ENCODE measurements at regions not wholly inside any gene's neighbourhood (a gene's known extent, or its start where the extent isn't known, plus 50 kb on each side); places are given as distances from the start of the nearest gene placed in this dataset.

DNA sequence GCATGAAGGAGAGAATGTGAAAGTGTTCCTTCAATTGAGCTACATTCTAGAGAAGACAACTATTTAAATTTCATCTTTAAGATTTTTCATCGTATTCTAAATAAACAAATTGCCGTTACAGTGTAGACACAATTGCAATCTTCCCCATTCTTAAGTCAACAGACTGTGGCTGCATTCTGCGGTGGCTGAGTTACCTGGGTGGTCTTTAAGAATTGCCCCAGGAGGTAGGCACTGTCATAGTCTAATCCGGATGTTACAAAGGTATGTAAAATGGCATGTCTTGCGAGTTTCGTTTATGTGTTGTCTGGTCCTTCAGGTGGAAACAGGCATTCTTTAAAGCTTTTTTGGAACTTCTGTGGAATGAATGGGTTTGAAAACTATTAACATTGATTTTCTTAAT is 586.1 kb upstream of the PITX2 start:
- no peaks in the 10 kb centered on the region for H3K9me3 ChIP-seq (ENCODE audit: control insufficient read depth, insufficient read depth, low read length)
- no peaks in the 10 kb centered on the region for H3K36me3 ChIP-seq (ENCODE audit: control insufficient read depth, insufficient read depth, low read length)
- peak overlapping the region; percentile 14; the same call in 1 of the 2 replicates for H3K4me3 ChIP-seq (ENCODE audit: low read depth, low read length)
- H3K9ac ChIP-seq (ENCODE audit: low read depth, low read length) = no peak overlapping the region
- H3K27ac ChIP-seq (ENCODE audit: low read depth, low read length) = no peak overlapping the region
- H3K27me3 ChIP-seq (ENCODE audit: control insufficient read depth, insufficient read depth, low read length) = no peaks in the 10 kb centered on the region
- H3K4me1 ChIP-seq (ENCODE audit: control insufficient read depth, insufficient read depth, low read length) = peaks cover 33% of the 10 kb centered on the region

GRCh38 chr4:111209706-111210105 is 586.8 kb upstream of the PITX2 start:
- Histone ChIP-seq H3K27me3 (ENCODE audit: control insufficient read depth, insufficient read depth, low read length) (no peaks in the 10 kb centered on the region), H3K27ac (ENCODE audit: low read depth, low read length) (peak overlapping the region; percentile 62), H3K9me3 (ENCODE audit: control insufficient read depth, insufficient read depth, low read length) (no peaks in the 10 kb centered on the region), H3K9ac (ENCODE audit: low read depth, low read length) (no peak overlapping the region), H3K4me3 (ENCODE audit: low read depth, low read length) (no peak overlapping the region; the same call in 1 of the 2 replicates), H3K4me1 (ENCODE audit: control insufficient read depth, insufficient read depth, low read length) (peaks cover 31% of the 10 kb centered on the region), H3K36me3 (ENCODE audit: control insufficient read depth, insufficient read depth, low read length) (no peaks in the 10 kb centered on the region)

DNA sequence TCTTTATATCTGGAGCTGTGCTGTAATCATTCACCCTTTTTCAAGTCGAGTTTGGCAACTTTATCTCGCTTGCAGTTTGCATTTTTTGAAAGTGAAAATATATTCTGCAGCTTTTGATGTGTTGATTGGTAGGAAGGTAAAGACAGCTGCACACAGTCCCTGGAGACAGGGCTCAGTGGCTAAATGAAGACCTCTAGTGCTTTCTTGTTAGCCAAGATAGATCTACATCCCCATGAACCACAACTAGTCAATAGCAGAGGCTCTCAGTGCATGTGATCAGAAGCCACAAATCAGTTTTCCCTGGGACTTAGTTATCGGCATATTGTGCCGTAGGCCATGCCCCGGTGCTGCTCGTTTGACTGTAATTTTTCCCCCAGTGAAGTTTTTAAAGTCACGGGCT is 587.7 kb upstream of the PITX2 start:
- peaks cover 29% of the 10 kb centered on the region for H3K4me1 ChIP-seq (ENCODE audit: control insufficient read depth, insufficient read depth, low read length)
- H3K4me3 ChIP-seq (ENCODE audit: low read depth, low read length) = no peak overlapping the region
- H3K9ac ChIP-seq (ENCODE audit: low read depth, low read length) = no peak overlapping the region
- H3K36me3 ChIP-seq (ENCODE audit: control insufficient read depth, insufficient read depth, low read length) = no peaks in the 10 kb centered on the region
- H3K27me3 ChIP-seq (ENCODE audit: control insufficient read depth, insufficient read depth, low read length) = no peaks in the 10 kb centered on the region
- H3K9me3 ChIP-seq (ENCODE audit: control insufficient read depth, insufficient read depth, low read length) = no peaks in the 10 kb centered on the region
- no peak overlapping the region for H3K27ac ChIP-seq (ENCODE audit: low read depth, low read length)

DNA sequence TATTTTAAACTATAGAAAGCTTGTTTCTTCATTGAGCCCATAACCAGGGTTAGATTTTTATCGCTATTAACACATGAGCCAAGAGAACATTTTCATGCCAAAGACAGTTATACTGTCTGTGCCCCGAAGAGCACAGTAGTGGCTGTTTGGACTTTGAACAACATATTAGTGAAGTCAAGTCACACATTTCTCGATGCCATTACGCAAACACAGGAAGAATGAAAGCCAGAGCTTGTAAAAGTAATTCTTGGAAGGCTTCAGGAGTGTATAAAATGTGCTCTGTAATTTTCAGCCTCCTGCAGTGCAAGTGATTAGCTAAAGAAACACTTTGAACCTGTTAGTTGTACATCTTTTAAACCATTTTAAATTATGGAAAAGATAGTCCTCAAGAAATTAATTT is 590.7 kb upstream of the PITX2 start:
- Histone ChIP-seq H3K36me3 (ENCODE audit: control insufficient read depth, insufficient read depth, low read length) (no peaks in the 10 kb centered on the region), H3K27ac (ENCODE audit: low read depth, low read length) (no peak overlapping the region), H3K9me3 (ENCODE audit: control insufficient read depth, insufficient read depth, low read length) (no peaks in the 10 kb centered on the region), H3K27me3 (ENCODE audit: control insufficient read depth, insufficient read depth, low read length) (no peaks in the 10 kb centered on the region), H3K4me1 (ENCODE audit: control insufficient read depth, insufficient read depth, low read length) (peaks cover 23% of the 10 kb centered on the region), H3K9ac (ENCODE audit: low read depth, low read length) (no peak overlapping the region), H3K4me3 (ENCODE audit: low read depth, low read length) (no peak overlapping the region)

DNA sequence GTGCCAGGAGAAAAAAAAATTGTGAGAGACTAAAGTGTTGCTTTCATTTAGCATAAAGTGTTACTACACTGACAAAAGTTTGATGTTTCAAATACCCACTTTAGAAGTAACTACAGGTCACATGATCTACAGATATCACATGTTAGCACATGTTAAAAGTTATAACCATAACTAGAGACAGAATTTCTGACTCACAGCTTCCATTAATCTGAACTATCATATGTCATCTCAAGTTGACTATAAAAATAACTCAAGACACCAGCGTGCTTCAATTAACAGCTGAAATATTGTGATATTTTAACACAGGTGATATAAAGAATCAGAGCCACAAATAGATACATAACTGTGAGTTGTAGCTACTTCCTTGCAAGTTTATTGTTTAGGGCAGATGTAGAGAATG is 591.5 kb upstream of the PITX2 start:
- Histone ChIP-seq H3K9ac (ENCODE audit: low read depth, low read length) (no peak overlapping the region), H3K4me3 (ENCODE audit: low read depth, low read length) (no peak overlapping the region), H3K9me3 (ENCODE audit: control insufficient read depth, insufficient read depth, low read length) (no peaks in the 10 kb centered on the region), H3K27me3 (ENCODE audit: control insufficient read depth, insufficient read depth, low read length) (no peaks in the 10 kb centered on the region), H3K4me1 (ENCODE audit: control insufficient read depth, insufficient read depth, low read length) (peaks cover 19% of the 10 kb centered on the region), H3K36me3 (ENCODE audit: control insufficient read depth, insufficient read depth, low read length) (no peaks in the 10 kb centered on the region), H3K27ac (ENCODE audit: low read depth, low read length) (no peak overlapping the region)

GRCh38 chr4:111215755-111216154 is 592.9 kb upstream of the PITX2 start:
- no peak overlapping the region for H3K27ac ChIP-seq (ENCODE audit: low read depth, low read length)
- H3K9me3 ChIP-seq (ENCODE audit: control insufficient read depth, insufficient read depth, low read length) = no peaks in the 10 kb centered on the region
- no peaks in the 10 kb centered on the region for H3K27me3 ChIP-seq (ENCODE audit: control insufficient read depth, insufficient read depth, low read length)
- no peak overlapping the region for H3K9ac ChIP-seq (ENCODE audit: low read depth, low read length)
- H3K36me3 ChIP-seq (ENCODE audit: control insufficient read depth, insufficient read depth, low read length) = no peaks in the 10 kb centered on the region
- H3K4me1 ChIP-seq (ENCODE audit: control insufficient read depth, insufficient read depth, low read length) = peaks cover 10% of the 10 kb centered on the region; the same call in 1 of the 2 replicates
- no peak overlapping the region for H3K4me3 ChIP-seq (ENCODE audit: low read depth, low read length)

DNA sequence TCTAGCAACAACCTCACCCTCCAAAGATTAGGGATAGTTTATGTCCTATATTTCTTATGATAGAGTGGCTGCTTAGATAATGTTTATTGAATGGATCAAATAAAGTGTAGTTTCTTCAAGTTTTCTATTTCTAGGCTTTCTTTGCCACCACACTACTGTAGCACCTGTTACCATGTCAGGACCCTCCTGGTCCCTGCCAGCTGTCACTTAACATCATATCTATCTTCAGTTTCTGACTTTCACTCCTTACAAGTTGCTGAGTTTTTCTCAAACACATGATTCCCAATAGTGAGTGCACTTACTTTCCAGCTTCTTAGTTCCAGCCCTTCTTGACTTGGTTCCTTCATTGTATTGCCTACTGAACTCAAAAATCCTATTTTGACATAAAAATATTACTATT is 593.9 kb upstream of the PITX2 start:
- H3K9me3 ChIP-seq (ENCODE audit: control insufficient read depth, insufficient read depth, low read length) = no peaks in the 10 kb centered on the region
- no peak overlapping the region for H3K27ac ChIP-seq (ENCODE audit: low read depth, low read length)
- no peak overlapping the region for H3K9ac ChIP-seq (ENCODE audit: low read depth, low read length)
- H3K36me3 ChIP-seq (ENCODE audit: control insufficient read depth, insufficient read depth, low read length) = no peaks in the 10 kb centered on the region
- no peak overlapping the region for H3K4me3 ChIP-seq (ENCODE audit: low read depth, low read length)
- H3K4me1 ChIP-seq (ENCODE audit: control insufficient read depth, insufficient read depth, low read length) = peaks cover 10% of the 10 kb centered on the region; the same call in 1 of the 2 replicates
- H3K27me3 ChIP-seq (ENCODE audit: control insufficient read depth, insufficient read depth, low read length) = no peaks in the 10 kb centered on the region

- Histone ChIP-seq H3K4me3 (ENCODE audit: low read depth, low read length) (no peak overlapping the region), H3K27me3 (ENCODE audit: control insufficient read depth, insufficient read depth, low read length) (no peaks in the 10 kb centered on the region), H3K27ac (ENCODE audit: low read depth, low read length) (no peak overlapping the region), H3K9ac (ENCODE audit: low read depth, low read length) (no peak overlapping the region), H3K36me3 (ENCODE audit: control insufficient read depth, insufficient read depth, low read length) (no peaks in the 10 kb centered on the region), H3K9me3 (ENCODE audit: control insufficient read depth, insufficient read depth, low read length) (no peaks in the 10 kb centered on the region), H3K4me1 (ENCODE audit: control insufficient read depth, insufficient read depth, low read length) (peaks cover 10% of the 10 kb centered on the region; the same call in 1 of the 2 replicates)
Observed at GRCh38 chr4:111221371-111221770, 598.5 kb upstream of the PITX2 start.

DNA sequence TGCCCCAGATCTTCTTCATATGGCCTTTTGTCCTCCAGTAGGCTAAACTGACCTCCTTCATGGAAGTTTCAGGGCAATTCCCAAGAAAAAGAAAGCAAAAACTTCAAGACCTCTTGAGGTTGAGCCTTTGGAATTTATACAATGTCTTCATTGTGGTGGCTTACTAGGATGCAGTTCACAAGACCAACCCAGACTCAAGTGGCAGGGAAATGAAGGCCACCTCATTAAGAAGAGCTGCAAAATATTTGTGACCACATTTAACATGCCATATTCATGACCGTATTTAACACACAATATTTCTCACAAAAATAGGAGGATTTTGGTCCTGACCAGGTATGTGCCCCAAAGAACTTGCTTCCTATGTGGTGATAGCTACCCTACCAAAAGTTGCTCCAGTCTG is 605.5 kb upstream of the PITX2 start:
- no peak overlapping the region for H3K4me3 ChIP-seq (ENCODE audit: low read depth, low read length)
- no peak overlapping the region for H3K27ac ChIP-seq (ENCODE audit: low read depth, low read length)
- no peak overlapping the region for H3K9ac ChIP-seq (ENCODE audit: low read depth, low read length)
- no peaks in the 10 kb centered on the region for H3K36me3 ChIP-seq (ENCODE audit: control insufficient read depth, insufficient read depth, low read length)
- no peaks in the 10 kb centered on the region for H3K4me1 ChIP-seq (ENCODE audit: control insufficient read depth, insufficient read depth, low read length)
- H3K27me3 ChIP-seq (ENCODE audit: control insufficient read depth, insufficient read depth, low read length) = no peaks in the 10 kb centered on the region
- H3K9me3 ChIP-seq (ENCODE audit: control insufficient read depth, insufficient read depth, low read length) = no peaks in the 10 kb centered on the region

GRCh38 chr4:111228874-111229273 is 606.0 kb upstream of the PITX2 start:
- Histone ChIP-seq H3K27ac (ENCODE audit: low read depth, low read length) (no peak overlapping the region), H3K4me1 (ENCODE audit: control insufficient read depth, insufficient read depth, low read length) (no peaks in the 10 kb centered on the region), H3K27me3 (ENCODE audit: control insufficient read depth, insufficient read depth, low read length) (no peaks in the 10 kb centered on the region), H3K36me3 (ENCODE audit: control insufficient read depth, insufficient read depth, low read length) (no peaks in the 10 kb centered on the region), H3K9me3 (ENCODE audit: control insufficient read depth, insufficient read depth, low read length) (no peaks in the 10 kb centered on the region), H3K4me3 (ENCODE audit: low read depth, low read length) (no peak overlapping the region), H3K9ac (ENCODE audit: low read depth, low read length) (no peak overlapping the region)

DNA sequence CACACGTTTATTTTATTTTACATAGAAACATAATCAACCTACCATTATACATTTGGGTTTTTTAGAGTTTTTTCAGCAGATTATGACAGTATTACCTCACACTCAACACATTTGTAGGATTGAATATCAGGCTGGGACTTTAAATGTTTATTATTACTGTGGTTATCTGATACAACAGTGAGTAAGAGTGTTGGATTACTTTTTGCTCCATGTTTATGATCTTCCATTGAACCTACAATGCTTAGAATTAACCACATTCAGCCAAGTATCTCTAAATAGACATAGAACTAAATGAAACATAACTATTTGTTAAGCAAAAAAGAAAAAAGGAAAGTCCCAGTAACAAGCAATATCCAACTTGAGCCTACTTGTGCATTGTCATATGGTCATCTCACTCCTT is 607.4 kb upstream of the PITX2 start:
- Histone ChIP-seq H3K27me3 (ENCODE audit: control insufficient read depth, insufficient read depth, low read length) (no peaks in the 10 kb centered on the region), H3K9ac (ENCODE audit: low read depth, low read length) (no peak overlapping the region), H3K4me1 (ENCODE audit: control insufficient read depth, insufficient read depth, low read length) (no peaks in the 10 kb centered on the region), H3K9me3 (ENCODE audit: control insufficient read depth, insufficient read depth, low read length) (no peaks in the 10 kb centered on the region), H3K36me3 (ENCODE audit: control insufficient read depth, insufficient read depth, low read length) (no peaks in the 10 kb centered on the region), H3K4me3 (ENCODE audit: low read depth, low read length) (no peak overlapping the region), H3K27ac (ENCODE audit: low read depth, low read length) (no peak overlapping the region)

DNA sequence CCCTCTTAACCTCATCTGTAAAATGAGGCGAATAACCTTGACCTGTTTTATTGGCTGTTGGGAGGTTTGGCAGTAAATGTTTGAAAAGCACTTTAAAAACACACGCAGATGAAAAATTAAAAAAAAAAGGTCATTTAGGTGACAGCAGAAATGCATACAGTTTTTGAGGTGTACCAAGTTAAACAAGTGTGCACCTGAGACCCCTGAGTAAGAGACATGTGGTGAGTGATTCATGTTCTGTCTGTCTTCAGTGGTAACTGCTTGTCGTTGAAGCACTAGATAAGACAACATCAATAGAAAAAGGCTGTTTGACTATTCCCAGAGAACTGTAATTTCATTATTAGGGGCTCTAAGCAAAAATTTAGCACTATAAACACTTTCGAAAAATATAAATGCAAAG is 608.4 kb upstream of the PITX2 start:
- no peaks in the 10 kb centered on the region for H3K36me3 ChIP-seq (ENCODE audit: control insufficient read depth, insufficient read depth, low read length)
- H3K4me3 ChIP-seq (ENCODE audit: low read depth, low read length) = no peak overlapping the region
- no peak overlapping the region for H3K27ac ChIP-seq (ENCODE audit: low read depth, low read length)
- no peaks in the 10 kb centered on the region for H3K4me1 ChIP-seq (ENCODE audit: control insufficient read depth, insufficient read depth, low read length)
- H3K9ac ChIP-seq (ENCODE audit: low read depth, low read length) = no peak overlapping the region
- H3K27me3 ChIP-seq (ENCODE audit: control insufficient read depth, insufficient read depth, low read length) = no peaks in the 10 kb centered on the region
- no peaks in the 10 kb centered on the region for H3K9me3 ChIP-seq (ENCODE audit: control insufficient read depth, insufficient read depth, low read length)

All from HUES48 (cell line).